ENCODE measurements at regions not wholly inside any gene's neighbourhood (a gene's known extent, or its start where the extent isn't known, plus 50 kb on each side); places are given as distances from the start of the nearest gene placed in this dataset.

GRCh38 chr4:11487139-11487538 is 58.4 kb upstream of the HS3ST1 start:
- Histone ChIP-seq H3K36me3 (no peaks in the 10 kb centered on the region), H3K4me3 (no peak overlapping the region), H3K27me3 (replicated peaks; ENCODE audit: insufficient read depth) (no peaks in the 10 kb centered on the region), H3K4me1 (replicated peaks) (no peaks in the 10 kb centered on the region), H3K27ac (no peak overlapping the region), H3K9me3 (no peaks in the 10 kb centered on the region)
- TF ChIP-seq CTCF (IDR thresholded peaks at IDR 0.05) = no peak
- TF ChIP-seq POLR2AphosphoS5 (IDR thresholded peaks at IDR 0.05) = no peak
- TF ChIP-seq POLR2A (IDR thresholded peaks at IDR 0.05) = no peak
- intact Hi-C loops (cut with DNase I) = no loop called here
- no peak for DNase-seq (ENCODE audit: low spot score)

- Histone ChIP-seq H3K27ac (no peak overlapping the region), H3K4me1 (replicated peaks) (no peaks in the 10 kb centered on the region), H3K9me3 (no peaks in the 10 kb centered on the region), H3K4me3 (no peak overlapping the region), H3K36me3 (no peaks in the 10 kb centered on the region), H3K27me3 (replicated peaks; ENCODE audit: insufficient read depth) (no peaks in the 10 kb centered on the region)
- WGBS = 93% methylated on average over 2 of the region's 2 CpGs
- intact Hi-C loops (cut with DNase I) = no loop called here
- no peak for TF ChIP-seq POLR2AphosphoS5 (IDR thresholded peaks at IDR 0.05)
- TF ChIP-seq POLR2A (IDR thresholded peaks at IDR 0.05) = no peak
- TF ChIP-seq CTCF (IDR thresholded peaks at IDR 0.05) = no peak
- DNase-seq (ENCODE audit: low spot score) = no peak
Observed at GRCh38 chr4:11485926-11486325, 57.2 kb upstream of the HS3ST1 start.

GRCh38 chr4:11484531-11484930 is 55.8 kb upstream of the HS3ST1 start:
- intact Hi-C loops (cut with DNase I) = no loop called here
- H3K36me3 ChIP-seq = no peaks in the 10 kb centered on the region
- no peaks in the 10 kb centered on the region for H3K27me3 ChIP-seq (replicated peaks; ENCODE audit: insufficient read depth)
- no peak for DNase-seq (ENCODE audit: low spot score)
- no peaks in the 10 kb centered on the region for H3K4me1 ChIP-seq (replicated peaks)
- H3K9me3 ChIP-seq = no peaks in the 10 kb centered on the region
- H3K4me3 ChIP-seq = no peak overlapping the region
- TF ChIP-seq POLR2A (IDR thresholded peaks at IDR 0.05) = no peak
- no peak overlapping the region for H3K27ac ChIP-seq
- 100% methylated on average over 1 of the region's 1 CpG for WGBS

GRCh38 chr4:11483046-11483445 is 54.4 kb upstream of the HS3ST1 start:
- no peak for DNase-seq (ENCODE audit: low spot score)
- no peaks in the 10 kb centered on the region for H3K9me3 ChIP-seq
- WGBS = 37% methylated on average over 3 of the region's 3 CpGs
- no peak overlapping the region for H3K27ac ChIP-seq
- TF ChIP-seq POLR2A (IDR thresholded peaks at IDR 0.05) (no peak), CTCF (IDR thresholded peaks at IDR 0.05) (no peak), POLR2AphosphoS5 (IDR thresholded peaks at IDR 0.05) (no peak)
- H3K4me3 ChIP-seq = no peak overlapping the region
- H3K36me3 ChIP-seq = no peaks in the 10 kb centered on the region
- intact Hi-C loops (cut with DNase I) = no loop called here
- H3K4me1 ChIP-seq (replicated peaks) = no peaks in the 10 kb centered on the region
- H3K27me3 ChIP-seq (replicated peaks; ENCODE audit: insufficient read depth) = no peaks in the 10 kb centered on the region

GRCh38 chr4:11480683-11481082 is 52.0 kb upstream of the HS3ST1 start:
- Histone ChIP-seq H3K36me3 (no peaks in the 10 kb centered on the region), H3K9me3 (no peaks in the 10 kb centered on the region), H3K27me3 (replicated peaks; ENCODE audit: insufficient read depth) (no peaks in the 10 kb centered on the region), H3K27ac (no peak overlapping the region), H3K4me1 (replicated peaks) (no peaks in the 10 kb centered on the region), H3K4me3 (no peak overlapping the region)
- DNase-seq (ENCODE audit: low spot score) = no peak
- intact Hi-C loops (cut with DNase I) = no loop called here
- WGBS = 77% methylated on average over 2 of the region's 2 CpGs
- TF ChIP-seq POLR2A (IDR thresholded peaks at IDR 0.05) (no peak), CTCF (IDR thresholded peaks at IDR 0.05) (no peak), POLR2AphosphoS5 (IDR thresholded peaks at IDR 0.05) (no peak)

Small RNAs in the stretch of these regions (small RNA-seq; reads per million reads assigned to genes)
- 0 reads per million in 2 donors for gene RF00026
- 0 reads per million in 2 donors for gene RNU6-578P
